Nephron progenitor cell (in vitro differentiated cells): ENCODE measurements at regions not wholly inside any gene's neighbourhood (a gene's known extent, or its start where the extent isn't known, plus 50 kb on each side); places are given as distances from the start of the nearest gene placed in this dataset.
"Not testable (repeated sequence)": the region's sequence is repeated elsewhere in the genome, so short reads cannot be mapped to it uniquely, and the experiment has no call there.

ENCODE experiments used
- DNase-seq: peaks from one replicate; pipeline ENCODE4 v3.0.0; 2021
- H3K27ac Mint-ChIP-seq: 2 replicates; pipeline ENCODE4 v1.8.0; 2021; ENCODE audit warnings: mild to moderate bottlenecking, moderate library complexity, mixed read lengths
- H3K27me3 Mint-ChIP-seq: 2 replicates; pipeline ENCODE4 v1.8.0; 2021; ENCODE audit warnings: mild to moderate bottlenecking, low read depth, mixed read lengths; ENCODE audit not compliant: poor library complexity
- H3K36me3 Mint-ChIP-seq: 2 replicates; pipeline ENCODE4 v1.8.0; 2021; ENCODE audit warnings: low read depth, mixed read lengths
- H3K4me1 Mint-ChIP-seq: 2 replicates; pipeline ENCODE4 v1.8.0; 2021; ENCODE audit warnings: mixed read lengths
- H3K4me3 Mint-ChIP-seq: 2 replicates; pipeline ENCODE4 v1.8.0; 2021; ENCODE audit warnings: mild to moderate bottlenecking, moderate library complexity, mixed read lengths
- H3K9me3 Mint-ChIP-seq: 2 replicates; pipeline ENCODE4 v1.8.0; 2021; ENCODE audit warnings: mild to moderate bottlenecking, moderate library complexity, mixed read lengths
- TF ChIP-seq, protein P1 (sequence below): fragments of 200-600 bp; sonication (generic); IDR thresholded peaks from 2 replicates; pipeline ENCODE4 v1.5.0; 2021; ENCODE audit warnings: antibody characterized with exemption

DNA sequence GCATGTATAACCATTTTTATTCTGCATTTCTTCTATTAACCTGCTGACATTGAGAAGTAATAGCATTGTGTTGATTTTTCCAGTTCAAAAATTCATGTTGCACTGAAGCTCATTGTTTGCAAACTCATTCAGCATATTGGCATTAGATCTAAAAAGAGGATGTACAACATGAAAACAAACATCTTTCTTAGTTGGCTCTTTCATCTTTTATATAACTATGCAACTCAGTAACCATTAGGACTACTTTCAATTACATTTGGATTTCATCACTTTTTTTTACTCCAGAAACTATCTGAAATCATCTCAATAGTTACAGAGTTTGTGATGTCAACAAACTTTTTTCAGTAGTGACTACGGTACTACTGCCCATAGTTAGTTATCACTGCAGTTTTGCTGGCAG, 346.0 kb upstream of the EPHA5 start:
- TF ChIP-seq, protein P1, sequence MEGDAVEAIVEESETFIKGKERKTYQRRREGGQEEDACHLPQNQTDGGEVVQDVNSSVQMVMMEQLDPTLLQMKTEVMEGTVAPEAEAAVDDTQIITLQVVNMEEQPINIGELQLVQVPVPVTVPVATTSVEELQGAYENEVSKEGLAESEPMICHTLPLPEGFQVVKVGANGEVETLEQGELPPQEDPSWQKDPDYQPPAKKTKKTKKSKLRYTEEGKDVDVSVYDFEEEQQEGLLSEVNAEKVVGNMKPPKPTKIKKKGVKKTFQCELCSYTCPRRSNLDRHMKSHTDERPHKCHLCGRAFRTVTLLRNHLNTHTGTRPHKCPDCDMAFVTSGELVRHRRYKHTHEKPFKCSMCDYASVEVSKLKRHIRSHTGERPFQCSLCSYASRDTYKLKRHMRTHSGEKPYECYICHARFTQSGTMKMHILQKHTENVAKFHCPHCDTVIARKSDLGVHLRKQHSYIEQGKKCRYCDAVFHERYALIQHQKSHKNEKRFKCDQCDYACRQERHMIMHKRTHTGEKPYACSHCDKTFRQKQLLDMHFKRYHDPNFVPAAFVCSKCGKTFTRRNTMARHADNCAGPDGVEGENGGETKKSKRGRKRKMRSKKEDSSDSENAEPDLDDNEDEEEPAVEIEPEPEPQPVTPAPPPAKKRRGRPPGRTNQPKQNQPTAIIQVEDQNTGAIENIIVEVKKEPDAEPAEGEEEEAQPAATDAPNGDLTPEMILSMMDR, result no peak
- DNase-seq, result no peak
- H3K27me3 Mint-ChIP-seq, result peaks cover 4% of the 10 kb centered on the region
- H3K4me1 Mint-ChIP-seq, result no peaks in the 10 kb centered on the region
- no peak overlapping the region for H3K4me3 Mint-ChIP-seq
- peaks cover 14% of the 10 kb centered on the region for H3K36me3 Mint-ChIP-seq
- H3K27ac Mint-ChIP-seq, result no peak overlapping the region
- H3K9me3 Mint-ChIP-seq, result peaks cover 26% of the 10 kb centered on the region

DNA sequence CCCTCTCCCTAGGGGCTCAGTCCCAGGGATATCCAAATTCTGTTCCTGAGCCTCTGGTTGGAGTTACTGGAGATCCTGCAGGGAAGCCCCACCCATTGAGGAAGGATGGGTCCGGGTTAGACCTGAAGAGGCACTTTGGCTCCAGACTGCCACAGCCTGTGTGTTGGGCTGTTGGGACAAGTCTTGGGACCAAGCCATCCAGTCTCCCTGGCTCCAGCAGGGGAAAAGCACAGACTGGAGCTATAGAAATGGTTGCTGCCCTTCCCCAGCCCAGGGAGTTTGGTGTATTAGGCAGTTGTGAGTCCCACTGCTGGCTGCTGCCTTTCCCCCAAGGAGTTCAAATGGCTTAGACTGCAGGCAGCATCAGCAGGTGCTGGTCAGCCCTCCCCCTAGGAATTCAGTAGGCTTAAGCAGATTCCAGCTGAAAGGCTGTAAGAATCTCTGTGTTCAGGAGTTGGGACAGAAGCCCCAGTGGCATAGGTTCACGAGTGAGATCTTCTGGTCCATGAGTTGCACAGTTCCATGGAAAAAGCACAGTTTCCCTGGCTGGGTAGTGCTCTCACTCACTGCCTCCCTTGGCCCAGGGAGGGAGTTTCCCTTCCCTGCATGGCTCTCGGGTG, 344.0 kb upstream of the EPHA5 start:
- DNase-seq, result no peak
- Mint-ChIP-seq H3K9me3 (peaks cover 41% of the 10 kb centered on the region), H3K4me1 (no peaks in the 10 kb centered on the region), H3K4me3 (no peak overlapping the region), H3K27me3 (peaks cover 4% of the 10 kb centered on the region), H3K36me3 (peaks cover 14% of the 10 kb centered on the region), H3K27ac (no peak overlapping the region)
- TF ChIP-seq, protein P1, result no peak

DNA sequence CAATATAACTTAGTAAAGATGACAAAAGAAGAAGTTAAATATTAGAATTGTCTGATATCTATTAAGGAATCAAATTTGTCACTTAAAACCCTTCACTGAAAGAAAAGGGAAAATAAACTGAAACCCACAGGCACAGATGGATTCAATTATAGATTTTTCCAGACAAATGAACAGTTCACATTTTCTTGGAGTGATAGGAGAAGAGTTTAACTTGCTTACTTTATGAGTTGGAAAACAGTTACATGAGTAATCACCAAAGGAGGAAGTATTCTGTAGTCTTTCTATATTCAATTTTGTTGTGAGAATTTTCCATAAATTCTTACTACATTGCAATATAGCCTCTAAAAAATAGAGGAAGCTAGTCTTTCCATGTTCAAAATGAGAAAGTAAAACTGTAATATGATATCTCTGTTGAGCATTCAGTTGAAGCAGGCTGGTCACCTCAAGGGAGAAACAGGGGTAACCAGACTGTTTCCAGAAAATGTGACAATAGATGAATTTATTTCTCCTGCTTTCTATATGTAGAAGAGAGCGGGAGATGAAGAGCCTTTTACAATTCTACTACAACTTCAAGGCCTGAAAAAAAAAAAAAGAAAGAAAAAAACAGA, 330.3 kb upstream of the EPHA5 start:
- peaks cover 6% of the 10 kb centered on the region for H3K36me3 Mint-ChIP-seq
- DNase-seq, result no peak
- H3K9me3 Mint-ChIP-seq, result peaks cover 21% of the 10 kb centered on the region
- H3K27ac Mint-ChIP-seq, result no peak overlapping the region
- no peak overlapping the region for H3K4me3 Mint-ChIP-seq
- H3K4me1 Mint-ChIP-seq, result peaks cover 15% of the 10 kb centered on the region
- H3K27me3 Mint-ChIP-seq, result peaks cover 2% of the 10 kb centered on the region
- TF ChIP-seq, protein P1, result no peak

DNA sequence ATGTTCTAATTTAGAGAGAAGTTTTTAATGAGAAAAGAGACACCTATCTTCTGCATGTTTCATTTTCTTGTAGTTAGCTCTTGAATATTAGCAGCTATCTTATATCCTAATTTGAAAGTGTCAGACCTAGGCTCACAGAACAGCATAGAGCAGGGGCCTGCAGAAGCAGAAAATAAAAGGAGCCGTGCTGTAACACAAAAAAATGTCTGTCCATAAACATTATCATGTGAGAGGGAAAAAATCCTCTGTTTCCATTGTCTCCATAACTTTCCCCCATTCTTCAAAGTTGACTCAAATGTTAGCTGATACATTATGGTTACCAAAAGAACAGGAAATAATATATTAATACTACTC, 329.2 kb upstream of the EPHA5 start:
- Mint-ChIP-seq H3K4me3 (peak overlapping the region; percentile 72), H3K36me3 (peaks cover 6% of the 10 kb centered on the region), H3K27ac (no peak overlapping the region), H3K9me3 (peaks cover 21% of the 10 kb centered on the region), H3K4me1 (peaks cover 15% of the 10 kb centered on the region), H3K27me3 (peaks cover 2% of the 10 kb centered on the region)
- TF ChIP-seq, protein P1, result no peak
- no peak for DNase-seq

DNA sequence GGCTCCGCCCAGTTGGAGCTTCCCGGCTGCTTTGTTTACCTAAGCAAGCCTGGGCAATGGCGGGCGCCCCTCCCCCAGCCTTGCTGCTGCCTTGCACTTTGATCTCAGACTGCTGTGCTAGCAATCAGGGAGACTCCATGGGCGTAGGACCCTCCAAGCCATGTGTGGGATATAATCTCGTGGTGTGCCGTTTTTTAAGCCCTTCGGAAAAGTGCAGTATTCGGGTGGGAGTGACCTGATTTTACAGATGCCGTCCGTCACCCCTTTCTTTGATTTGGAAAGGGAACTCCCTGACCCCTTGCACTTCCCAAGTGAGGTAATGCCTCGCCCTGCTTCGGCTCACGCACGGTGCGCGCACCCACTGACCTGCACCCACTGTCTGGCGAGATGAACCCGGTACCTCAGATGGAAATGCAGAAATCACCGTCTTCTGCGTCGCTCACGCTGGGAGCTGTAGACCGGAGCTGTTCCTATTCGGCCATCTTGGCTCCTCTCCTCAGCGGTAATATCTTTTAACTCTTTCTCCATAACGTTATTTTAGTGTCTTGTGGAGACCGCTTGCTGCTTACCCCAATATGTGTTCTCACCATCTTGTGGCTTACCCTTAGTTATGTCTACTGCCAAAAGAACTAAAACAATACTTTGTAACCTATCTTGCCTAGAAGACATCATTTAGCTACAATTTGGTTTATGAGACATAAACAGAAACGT, 328.7 kb upstream of the EPHA5 start:
- Mint-ChIP-seq H3K27ac (peak overlapping the region; percentile 50), H3K9me3 (peaks cover 21% of the 10 kb centered on the region), H3K4me3 (peak overlapping the region; percentile 72), H3K4me1 (peaks cover 15% of the 10 kb centered on the region)
- not testable (repeated sequence) for H3K36me3 Mint-ChIP-seq, H3K27me3 Mint-ChIP-seq
- peak; percentile 16 for DNase-seq

DNA sequence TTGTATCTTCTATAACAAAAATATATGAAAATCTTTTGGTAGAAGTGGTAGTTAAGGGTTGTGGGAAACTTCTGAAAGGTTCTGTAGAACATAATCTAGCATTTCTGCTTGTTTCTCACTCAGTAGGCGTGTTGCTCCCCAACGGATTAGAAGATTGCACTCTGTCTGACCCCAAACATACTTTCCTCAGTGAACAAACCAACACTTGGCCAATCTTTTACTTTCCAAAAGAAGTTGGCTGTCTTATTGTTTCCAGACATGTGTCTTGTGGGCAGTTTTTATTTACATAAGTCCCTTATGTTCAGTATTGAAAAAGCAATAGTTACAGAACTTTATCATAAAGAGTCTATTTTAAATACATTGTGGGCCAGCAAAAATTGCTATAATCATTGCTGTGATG, 312.8 kb upstream of the EPHA5 start:
- H3K27ac Mint-ChIP-seq, result no peak overlapping the region

More for the DNA sequence above, 312.8 kb upstream of the EPHA5 start:
- Mint-ChIP-seq H3K4me3 (no peak overlapping the region), H3K27me3 (no peaks in the 10 kb centered on the region), H3K36me3 (no peaks in the 10 kb centered on the region), H3K9me3 (peaks cover 3% of the 10 kb centered on the region), H3K4me1 (no peaks in the 10 kb centered on the region)
- no peak for DNase-seq
- TF ChIP-seq, protein P1, result no peak
